IMR-90 (cell line): ENCODE measurements at regions not wholly inside any gene's neighbourhood (a gene's known extent, or its start where the extent isn't known, plus 50 kb on each side); places are given as distances from the start of the nearest gene placed in this dataset.

Experiments used
- BHLHE40 ChIP-seq: fragments of 150-350 bp; IDR thresholded peaks from 2 replicates; pipeline ENCODE4 v1.6.1; 2016; ENCODE audit warnings: mild to moderate bottlenecking, low read depth, low read length
- CEBPB ChIP-seq: IDR thresholded peaks from 2 replicates; pipeline ENCODE4 v1.6.1; 2012; ENCODE audit warnings: low read depth, low read length, improper control_type of control experiment
- MAFK ChIP-seq: IDR thresholded peaks from 2 replicates; pipeline ENCODE4 v1.6.1; 2012; ENCODE audit warnings: low read depth, low read length, improper control_type of control experiment
- MAZ ChIP-seq: IDR thresholded peaks from 2 replicates; pipeline ENCODE4 v1.6.1; 2012; ENCODE audit warnings: low read depth, mild to moderate bottlenecking, low read length, improper control_type of control experiment, moderate library complexity, borderline replicate concordance
- NFE2L2 ChIP-seq: fragments of 150-350 bp; IDR thresholded peaks from 2 replicates; pipeline ENCODE4 v1.6.1; 2016; ENCODE audit warnings: low read depth, mild to moderate bottlenecking, low read length
- POLR2A ChIP-seq: IDR thresholded peaks from 2 replicates; pipeline ENCODE4 v1.6.1; 2012; ENCODE audit warnings: mild to moderate bottlenecking, low read depth, low read length
- RAD21 ChIP-seq: IDR thresholded peaks from 2 replicates; pipeline ENCODE4 v1.6.1; 2012; ENCODE audit warnings: low read length, improper control_type of control experiment
- SMC3 ChIP-seq: fragments of 150-350 bp; IDR thresholded peaks from 2 replicates; pipeline ENCODE4 v1.6.1; 2016; ENCODE audit warnings: low read depth, mild to moderate bottlenecking, antibody characterized with exemption, low read length, moderate library complexity
- TF ChIP-seq, protein P1 (sequence below): conservative IDR thresholded peaks from 2 replicates; pipeline ENCODE4 v1.5.1; 2012; ENCODE audit warnings: mild to moderate bottlenecking, low read depth, low read length, improper control_type of control experiment
- TF ChIP-seq, protein P2 (sequence below): fragments of 150-350 bp; IDR thresholded peaks from 2 replicates; pipeline ENCODE4 v1.6.1; 2017; ENCODE audit warnings: mild to moderate bottlenecking, antibody characterized with exemption, low read length, low read depth
- TF ChIP-seq, protein P3 (sequence below): fragments of 150-350 bp; IDR thresholded peaks from 2 replicates; pipeline ENCODE4 v1.6.1; 2016; ENCODE audit warnings: low read depth, mild to moderate bottlenecking, low read length, moderate library complexity, borderline replicate concordance

DNA sequence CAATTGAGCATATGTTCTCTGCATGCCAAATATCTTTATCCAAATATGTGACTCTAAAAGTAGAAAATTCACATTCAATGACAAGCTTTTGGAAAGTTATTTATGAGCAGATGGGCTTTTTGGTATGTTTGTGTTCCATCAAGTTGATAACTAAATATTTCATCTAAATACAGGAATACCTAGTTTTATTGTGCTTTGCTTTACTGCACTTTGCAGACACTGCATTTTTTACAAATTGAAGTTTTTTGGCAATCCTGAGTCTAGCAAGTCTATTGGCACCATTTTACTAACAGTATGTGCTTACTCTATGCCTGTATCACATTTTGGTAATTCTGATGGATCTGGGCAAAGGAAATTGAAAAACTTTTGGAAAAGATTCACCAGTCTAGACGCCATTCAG is 133.8 kb downstream of the ATXN7L3B start:
- TF ChIP-seq, protein P1, sequence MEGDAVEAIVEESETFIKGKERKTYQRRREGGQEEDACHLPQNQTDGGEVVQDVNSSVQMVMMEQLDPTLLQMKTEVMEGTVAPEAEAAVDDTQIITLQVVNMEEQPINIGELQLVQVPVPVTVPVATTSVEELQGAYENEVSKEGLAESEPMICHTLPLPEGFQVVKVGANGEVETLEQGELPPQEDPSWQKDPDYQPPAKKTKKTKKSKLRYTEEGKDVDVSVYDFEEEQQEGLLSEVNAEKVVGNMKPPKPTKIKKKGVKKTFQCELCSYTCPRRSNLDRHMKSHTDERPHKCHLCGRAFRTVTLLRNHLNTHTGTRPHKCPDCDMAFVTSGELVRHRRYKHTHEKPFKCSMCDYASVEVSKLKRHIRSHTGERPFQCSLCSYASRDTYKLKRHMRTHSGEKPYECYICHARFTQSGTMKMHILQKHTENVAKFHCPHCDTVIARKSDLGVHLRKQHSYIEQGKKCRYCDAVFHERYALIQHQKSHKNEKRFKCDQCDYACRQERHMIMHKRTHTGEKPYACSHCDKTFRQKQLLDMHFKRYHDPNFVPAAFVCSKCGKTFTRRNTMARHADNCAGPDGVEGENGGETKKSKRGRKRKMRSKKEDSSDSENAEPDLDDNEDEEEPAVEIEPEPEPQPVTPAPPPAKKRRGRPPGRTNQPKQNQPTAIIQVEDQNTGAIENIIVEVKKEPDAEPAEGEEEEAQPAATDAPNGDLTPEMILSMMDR: no peak
- TF ChIP-seq, protein P2, sequence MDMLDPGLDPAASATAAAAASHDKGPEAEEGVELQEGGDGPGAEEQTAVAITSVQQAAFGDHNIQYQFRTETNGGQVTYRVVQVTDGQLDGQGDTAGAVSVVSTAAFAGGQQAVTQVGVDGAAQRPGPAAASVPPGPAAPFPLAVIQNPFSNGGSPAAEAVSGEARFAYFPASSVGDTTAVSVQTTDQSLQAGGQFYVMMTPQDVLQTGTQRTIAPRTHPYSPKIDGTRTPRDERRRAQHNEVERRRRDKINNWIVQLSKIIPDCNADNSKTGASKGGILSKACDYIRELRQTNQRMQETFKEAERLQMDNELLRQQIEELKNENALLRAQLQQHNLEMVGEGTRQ: no peak
- no peak for TF ChIP-seq BHLHE40
- TF ChIP-seq POLR2A: no peak
- no peak for TF ChIP-seq CEBPB
- no peak for TF ChIP-seq MAZ
- TF ChIP-seq MAFK: no peak
- TF ChIP-seq RAD21: no peak
- no peak for TF ChIP-seq NFE2L2
- TF ChIP-seq, protein P3, sequence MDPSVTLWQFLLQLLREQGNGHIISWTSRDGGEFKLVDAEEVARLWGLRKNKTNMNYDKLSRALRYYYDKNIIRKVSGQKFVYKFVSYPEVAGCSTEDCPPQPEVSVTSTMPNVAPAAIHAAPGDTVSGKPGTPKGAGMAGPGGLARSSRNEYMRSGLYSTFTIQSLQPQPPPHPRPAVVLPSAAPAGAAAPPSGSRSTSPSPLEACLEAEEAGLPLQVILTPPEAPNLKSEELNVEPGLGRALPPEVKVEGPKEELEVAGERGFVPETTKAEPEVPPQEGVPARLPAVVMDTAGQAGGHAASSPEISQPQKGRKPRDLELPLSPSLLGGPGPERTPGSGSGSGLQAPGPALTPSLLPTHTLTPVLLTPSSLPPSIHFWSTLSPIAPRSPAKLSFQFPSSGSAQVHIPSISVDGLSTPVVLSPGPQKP: no peak
- TF ChIP-seq SMC3: no peak
